Gastrocnemius medialis (tissue), 4 donors: ENCODE measurements at regions not wholly inside any gene's neighbourhood (a gene's known extent, or its start where the extent isn't known, plus 50 kb on each side); places are given as distances from the start of the nearest gene placed in this dataset.

Experiments
- CTCF ChIP-seq, 5 experiments: fragments of 450-650 bp in 3 of 5; fragments of 200-600 bp in 2 of 5; sonication (generic) in 2 of 5; IDR thresholded peaks in 4 of 5; conservative IDR thresholded peaks in 1 of 5; 1 replicate in 4 of 5; 2 replicates in 1 of 5; pipeline ENCODE4 v1.5.1; 2016 to 2019; ENCODE audit warnings: antibody characterized with exemption in 5 of 5, mild to moderate bottlenecking in 3 of 5, moderate library complexity in 3 of 5
- POLR2A ChIP-seq, 2 donors: fragments of 450-650 bp; IDR thresholded peaks; one replicate each; pipeline ENCODE4 v1.6.1; 2017; ENCODE audit warnings: antibody characterized with exemption in 2 of 2, mild to moderate bottlenecking in 2 of 2, moderate library complexity in 2 of 2

GRCh38 chr4:91851456-91851855 lies 452.3 kb upstream of the GRID2 start:
- no peak for TF ChIP-seq CTCF (IDR thresholded peaks at IDR 0.05 in 4 of 5, conservative IDR thresholded peaks at IDR 0.05 in 1 of 5)
- no peak for TF ChIP-seq POLR2A (IDR thresholded peaks at IDR 0.05)
